Calu3 (cell line): ENCODE measurements at regions not wholly inside any gene's neighbourhood (a gene's known extent, or its start where the extent isn't known, plus 50 kb on each side); places are given as distances from the start of the nearest gene placed in this dataset.

Source experiments
- BruUV-seq: library from RNA; stranded (reverse); fragments of 400-500 nt; replicated peaks from 2 replicates; lab custom pipeline; 2021; lab: Mats Ljungman, UMichigan
- CTCF ChIA-PET: fragments of 300-600 bp; sonication (Branson Sonifier 250); formaldehyde crosslinking; loops from one replicate; lab custom pipeline; 2022; ENCODE audit warnings: antibody characterized with exemption; lab: Charles Lee
- DNase-seq: peaks from one replicate; pipeline ENCODE4 v3.0.0; 2022
- H3K27ac Mint-ChIP-seq: one replicate; pipeline ENCODE4 v1.8.0; 2022; ENCODE audit warnings: mixed read lengths; ENCODE audit not compliant: unreplicated experiment
- H3K27me3 Mint-ChIP-seq: one replicate; pipeline ENCODE4 v1.8.0; 2022; ENCODE audit warnings: mixed read lengths; ENCODE audit not compliant: unreplicated experiment
- H3K36me3 Mint-ChIP-seq: one replicate; pipeline ENCODE4 v1.8.0; 2022; ENCODE audit warnings: mild to moderate bottlenecking, moderate library complexity, mixed read lengths; ENCODE audit not compliant: insufficient read depth, unreplicated experiment
- H3K4me1 Mint-ChIP-seq: one replicate; pipeline ENCODE4 v1.8.0; 2022; ENCODE audit warnings: mild to moderate bottlenecking, low read depth, mixed read lengths; ENCODE audit not compliant: unreplicated experiment
- H3K4me3 Mint-ChIP-seq: one replicate; pipeline ENCODE4 v1.8.0; 2022; ENCODE audit warnings: mild to moderate bottlenecking, low read depth, moderate library complexity, mixed read lengths; ENCODE audit not compliant: unreplicated experiment
- H3K9me3 Mint-ChIP-seq: one replicate; pipeline ENCODE4 v1.8.0; 2022; ENCODE audit warnings: low read depth, mixed read lengths; ENCODE audit not compliant: unreplicated experiment
- CTCF ChIP-seq: fragments of 200-600 bp; IDR thresholded peaks from one replicate; pipeline ENCODE4 v1.8.0; 2022; ENCODE audit warnings: antibody characterized with exemption; ENCODE audit not compliant: unreplicated experiment
- intact Hi-C: fragments of 100-400 bp; cut with micrococcal nuclease; formaldehyde crosslinking; loops from one replicate; pipeline ENCODE4 v1.10.0; 2022; ENCODE audit not compliant: unreplicated experiment

- intact Hi-C loops, result no loop called here
- TF ChIP-seq CTCF, result no peak
- no peak for DNase-seq
- BruUV-seq, result no TSS peak
- CTCF ChIA-PET, result no interaction called here
- Mint-ChIP-seq H3K27ac (no peak overlapping the region), H3K4me1 (no peaks in the 10 kb centered on the region), H3K9me3 (no peaks in the 10 kb centered on the region), H3K36me3 (no peaks in the 10 kb centered on the region), H3K4me3 (no peak overlapping the region), H3K27me3 (no peaks in the 10 kb centered on the region)
Measured at GRCh38 chr4:27828843-27829242, 968.2 kb downstream of the STIM2 start.

- DNase-seq, result no peak
- no peaks in the 10 kb centered on the region for H3K36me3 Mint-ChIP-seq
- H3K27me3 Mint-ChIP-seq, result no peaks in the 10 kb centered on the region
- H3K9me3 Mint-ChIP-seq, result no peaks in the 10 kb centered on the region
- BruUV-seq, result no TSS peak
- CTCF ChIA-PET, result no interaction called here
- no peak for TF ChIP-seq CTCF
- H3K4me1 Mint-ChIP-seq, result no peaks in the 10 kb centered on the region
- no peak overlapping the region for H3K27ac Mint-ChIP-seq
- intact Hi-C loops, result no loop called here
- H3K4me3 Mint-ChIP-seq, result no peak overlapping the region
Measured at GRCh38 chr4:27830251-27830650, 969.6 kb downstream of the STIM2 start.

- Mint-ChIP-seq H3K9me3 (no peaks in the 10 kb centered on the region), H3K4me1 (no peaks in the 10 kb centered on the region), H3K27me3 (no peaks in the 10 kb centered on the region), H3K36me3 (no peaks in the 10 kb centered on the region), H3K4me3 (no peak overlapping the region), H3K27ac (no peak overlapping the region)
- intact Hi-C loops, result no loop called here
- CTCF ChIA-PET, result no interaction called here
- DNase-seq, result no peak
- no TSS peak for BruUV-seq
- no peak for TF ChIP-seq CTCF
Measured at GRCh38 chr4:27835851-27836250, 975.2 kb downstream of the STIM2 start.

- Mint-ChIP-seq H3K4me3 (no peak overlapping the region), H3K36me3 (no peaks in the 10 kb centered on the region), H3K27me3 (no peaks in the 10 kb centered on the region), H3K4me1 (no peaks in the 10 kb centered on the region), H3K9me3 (no peaks in the 10 kb centered on the region), H3K27ac (no peak overlapping the region)
- CTCF ChIA-PET, result no interaction called here
- no TSS peak for BruUV-seq
- intact Hi-C loops, result no loop called here
- DNase-seq, result no peak
- TF ChIP-seq CTCF, result no peak
Measured at GRCh38 chr4:27836523-27836922, 975.9 kb downstream of the STIM2 start.
